Endothelial cell of umbilical vein (primary cell): ENCODE measurements at regions not wholly inside any gene's neighbourhood (a gene's known extent, or its start where the extent isn't known, plus 50 kb on each side); places are given as distances from the start of the nearest gene placed in this dataset.

Experiments used
- BruUV-seq: library from RNA; stranded (reverse); fragments of 400-500 nt; replicated peaks from 2 replicates; lab custom pipeline; 2021; lab: Mats Ljungman, UMichigan
- CTCF ChIA-PET: fragments of 300-600, 350-600 bp; sonication (Branson Sonifier 250); formaldehyde crosslinking; loops from one replicate; lab custom pipeline; 2021; ENCODE audit warnings: antibody characterized with exemption, inconsistent platforms; lab: Charles Lee
- POLR2A ChIA-PET: fragments of 300-600, 350-600 bp; sonication (Branson Sonifier 250); formaldehyde crosslinking; loops from one replicate; lab custom pipeline; 2021; ENCODE audit warnings: antibody characterized with exemption, inconsistent platforms; lab: Charles Lee
- DNase-seq: peaks from one replicate; pipeline ENCODE4 v3.0.0-alpha.2; 2011; ENCODE audit warnings: low read depth, low spot score
- FAIRE-seq: peaks from 2 replicates; lab custom pipeline; 2011; peaks lifted over from hg19 to GRCh38; lab: Jason Lieb, UNC
- H2AFZ ChIP-seq: 2 replicates; pipeline ENCODE4 v1.6.0; 2012; ENCODE audit warnings: low read depth, low read length, control low read depth, inconsistent platforms
- H3K27ac ChIP-seq: 2 replicates; pipeline ENCODE4 v1.5.1; 2011; ENCODE audit warnings: low read depth, mild to moderate bottlenecking, control low read depth, low read length, moderate library complexity; ENCODE audit not compliant: insufficient read depth
- H3K27me3 ChIP-seq, 2 experiments: 2 replicates each; pipeline versions ENCODE4 v1.6.0 to v1.6.1; 2011; ENCODE audit warnings: low read length in 2 of 2, mixed read lengths in 1 of 2; ENCODE audit not compliant: control insufficient read depth in 2 of 2, insufficient read depth in 2 of 2
- H3K36me3 ChIP-seq, 2 experiments: 2 replicates in 1 of 2; 3 replicates in 1 of 2; pipeline ENCODE4 v1.5.1; 2011; ENCODE audit warnings: low read length in 2 of 2, mild to moderate bottlenecking in 1 of 2, moderate library complexity in 1 of 2; ENCODE audit not compliant: control insufficient read depth in 2 of 2, insufficient read depth in 2 of 2; ENCODE audit errors: extremely low read depth in 1 of 2
- H3K4me1 ChIP-seq: 3 replicates; pipeline ENCODE4 v1.5.1; 2011; ENCODE audit warnings: mild to moderate bottlenecking, low read length; ENCODE audit not compliant: control insufficient read depth, insufficient read depth; ENCODE audit errors: extremely low read depth
- H3K4me2 ChIP-seq: 2 replicates; pipeline ENCODE4 v1.6.1; 2011; ENCODE audit warnings: low read length, control low read depth, mixed read lengths; ENCODE audit not compliant: insufficient read depth
- H3K4me3 ChIP-seq, 3 experiments: fragments of 200-600 bp in 1 of 3; sonication (generic), shearing (Covaris generic) in 1 of 3; replicated peaks in 1 of 3; 2 replicates each; pipeline ENCODE4 v1.5.1; 2011 to 2016; ENCODE audit warnings: control low read depth in 3 of 3, low read length in 3 of 3, mild to moderate bottlenecking in 2 of 3, inconsistent platforms in 1 of 3, low read depth in 1 of 3, moderate library complexity in 1 of 3; ENCODE audit not compliant: insufficient read depth in 1 of 3
- H3K79me2 ChIP-seq: 2 replicates; pipeline ENCODE4 v1.6.0; 2012; ENCODE audit warnings: low read length, inconsistent platforms; ENCODE audit not compliant: control insufficient read depth, insufficient read depth
- H3K9ac ChIP-seq: replicated peaks from 2 replicates; pipeline ENCODE3; 2011; ENCODE audit warnings: low read length, control low read depth; ENCODE audit not compliant: insufficient read depth; ENCODE audit errors: extremely low read depth
- H3K9me1 ChIP-seq: replicated peaks from 3 replicates; pipeline ENCODE4 v1.6.0; 2011; ENCODE audit warnings: mild to moderate bottlenecking, low read length; ENCODE audit not compliant: control insufficient read depth, insufficient read depth; ENCODE audit errors: extremely low read depth
- H3K9me3 ChIP-seq: replicated peaks from 2 replicates; pipeline ENCODE4 v1.5.1; 2012; ENCODE audit warnings: low read length, inconsistent platforms; ENCODE audit not compliant: control insufficient read depth, insufficient read depth
- H4K20me1 ChIP-seq: replicated peaks from 2 replicates; pipeline ENCODE3; 2011; ENCODE audit warnings: mild to moderate bottlenecking, low read length; ENCODE audit not compliant: control insufficient read depth, insufficient read depth; ENCODE audit errors: extremely low read depth
- EZH2 ChIP-seq: IDR thresholded peaks from 2 replicates; pipeline ENCODE4 v1.6.1; 2012; ENCODE audit warnings: borderline replicate concordance, low read depth, mild to moderate bottlenecking, moderate library complexity, low read length, inconsistent platforms; ENCODE audit not compliant: severe bottlenecking
- FOS ChIP-seq: IDR thresholded peaks from 2 replicates; pipeline ENCODE4 v1.6.1; 2011; ENCODE audit warnings: mild to moderate bottlenecking, low read length, moderate library complexity, borderline replicate concordance; ENCODE audit not compliant: insufficient read depth
- GATA2 ChIP-seq: IDR thresholded peaks from 2 replicates; pipeline ENCODE4 v1.7.0; 2011; ENCODE audit warnings: low read depth, mild to moderate bottlenecking, moderate library complexity, mixed read lengths, low read length; ENCODE audit not compliant: insufficient read length, insufficient read depth
- JUN ChIP-seq: IDR thresholded peaks from 2 replicates; pipeline ENCODE4 v1.6.1; 2011; ENCODE audit warnings: borderline replicate concordance, low read depth; ENCODE audit not compliant: insufficient read length, insufficient read depth
- MYC ChIP-seq: IDR thresholded peaks from one replicate; pipeline ENCODE4 v1.6.1; 2011; ENCODE audit warnings: mild to moderate bottlenecking, low read depth, low read length
- POLR2A ChIP-seq: IDR thresholded peaks from 2 replicates; pipeline ENCODE4 v1.6.1; 2012; ENCODE audit warnings: low read depth, mild to moderate bottlenecking, control low read depth, low read length
- POLR2AphosphoS5 ChIP-seq: IDR thresholded peaks from 2 replicates; pipeline ENCODE4 v1.6.1; 2012; ENCODE audit warnings: low read depth, mild to moderate bottlenecking, control low read depth, low read length, moderate library complexity; ENCODE audit not compliant: insufficient read depth
- dilution Hi-C: fragments of 300-500 bp; cut with MboI; formaldehyde crosslinking; loops from one replicate; pipeline ENCODE4 v1.15.0; 2019; ENCODE audit warnings: low sequenced_read_pairs; ENCODE audit not compliant: extremely low pct_ligation_motif_present
- intact Hi-C: fragments of 100-400 bp; cut with micrococcal nuclease; formaldehyde crosslinking; loops from one replicate; pipeline ENCODE4 v1.10.0; 2022
- TF ChIP-seq, protein P1 (sequence below): IDR thresholded peaks from 2 replicates; pipeline ENCODE4 v1.6.1; 2011; ENCODE audit not compliant: insufficient read depth, insufficient read length
- TF ChIP-seq, protein P2 (sequence below), 2 donors: IDR thresholded peaks; 1 replicate in 1 of 2; 2 replicates in 1 of 2; pipeline ENCODE4 v1.5.1; 2011; ENCODE audit warnings: low read length in 2 of 2, mild to moderate bottlenecking in 2 of 2, moderate library complexity in 2 of 2, control low read depth in 1 of 2, inconsistent platforms in 1 of 2, low read depth in 1 of 2; ENCODE audit not compliant: insufficient read depth in 1 of 2; ENCODE audit errors: extremely low read depth in 1 of 2

DNA sequence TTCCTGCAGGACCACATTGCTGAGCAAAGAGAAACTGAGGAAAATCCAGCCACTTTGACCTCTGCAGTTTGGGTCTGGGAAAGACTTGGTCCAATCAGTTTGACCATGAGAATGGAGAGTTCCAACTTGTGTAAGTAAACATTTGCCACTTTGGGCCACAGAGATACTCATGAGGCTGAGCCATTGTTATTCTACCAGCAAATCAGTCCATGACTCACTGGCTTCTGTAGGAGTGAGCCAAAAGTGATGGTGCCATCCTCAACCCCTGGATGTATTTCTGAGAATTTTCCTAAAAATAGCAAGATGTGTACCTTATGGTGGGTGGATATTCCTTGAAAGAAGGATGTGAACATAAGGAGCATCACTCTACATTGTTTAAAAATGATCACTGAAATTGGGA is 192.9 kb upstream of the OR4E1 start:
- CTCF ChIA-PET: interaction anchor here (1.4 to 1.6 kb wide), 7 partner anchors 9 to 112 kb away, joined by 3 to 18 read pairs (median 5); no protein-coding TSS in a partner anchor
- no TSS peak for BruUV-seq
- H3K9ac ChIP-seq: no peak overlapping the region
- H2AFZ ChIP-seq: peak overlapping the region; percentile 31
- H3K9me1 ChIP-seq: no peaks in the 10 kb centered on the region
- H3K4me1 ChIP-seq: peaks cover 27% of the 10 kb centered on the region
- H3K36me3 ChIP-seq: no peaks in the 10 kb centered on the region
- H3K27me3 ChIP-seq: no peaks in the 10 kb centered on the region
- POLR2A ChIA-PET: no interaction called here
- H4K20me1 ChIP-seq: no peaks in the 10 kb centered on the region
- H3K4me2 ChIP-seq: peak overlapping the region; percentile 42
- H3K79me2 ChIP-seq: no peaks in the 10 kb centered on the region
- intact Hi-C loops: no loop called here
- no peaks in the 10 kb centered on the region for H3K9me3 ChIP-seq
- dilution Hi-C loops: no loop called here
- TF ChIP-seq JUN: peak; percentile 31
- peak; percentile 88 for TF ChIP-seq FOS
- no peak for TF ChIP-seq POLR2A
- TF ChIP-seq, protein P1, sequence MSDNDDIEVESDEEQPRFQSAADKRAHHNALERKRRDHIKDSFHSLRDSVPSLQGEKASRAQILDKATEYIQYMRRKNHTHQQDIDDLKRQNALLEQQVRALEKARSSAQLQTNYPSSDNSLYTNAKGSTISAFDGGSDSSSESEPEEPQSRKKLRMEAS: no peak
- no peak for TF ChIP-seq POLR2AphosphoS5
- TF ChIP-seq, protein P2, sequence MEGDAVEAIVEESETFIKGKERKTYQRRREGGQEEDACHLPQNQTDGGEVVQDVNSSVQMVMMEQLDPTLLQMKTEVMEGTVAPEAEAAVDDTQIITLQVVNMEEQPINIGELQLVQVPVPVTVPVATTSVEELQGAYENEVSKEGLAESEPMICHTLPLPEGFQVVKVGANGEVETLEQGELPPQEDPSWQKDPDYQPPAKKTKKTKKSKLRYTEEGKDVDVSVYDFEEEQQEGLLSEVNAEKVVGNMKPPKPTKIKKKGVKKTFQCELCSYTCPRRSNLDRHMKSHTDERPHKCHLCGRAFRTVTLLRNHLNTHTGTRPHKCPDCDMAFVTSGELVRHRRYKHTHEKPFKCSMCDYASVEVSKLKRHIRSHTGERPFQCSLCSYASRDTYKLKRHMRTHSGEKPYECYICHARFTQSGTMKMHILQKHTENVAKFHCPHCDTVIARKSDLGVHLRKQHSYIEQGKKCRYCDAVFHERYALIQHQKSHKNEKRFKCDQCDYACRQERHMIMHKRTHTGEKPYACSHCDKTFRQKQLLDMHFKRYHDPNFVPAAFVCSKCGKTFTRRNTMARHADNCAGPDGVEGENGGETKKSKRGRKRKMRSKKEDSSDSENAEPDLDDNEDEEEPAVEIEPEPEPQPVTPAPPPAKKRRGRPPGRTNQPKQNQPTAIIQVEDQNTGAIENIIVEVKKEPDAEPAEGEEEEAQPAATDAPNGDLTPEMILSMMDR (IDR thresholded peaks at IDR 0.05; ENCODE audit: extremely low read depth in 1 of 2, insufficient read depth in 1 of 2, low read depth in 1 of 2, low read length in 2 of 2): no peak
- no peak for TF ChIP-seq GATA2
- no peak for TF ChIP-seq MYC
- no peak for TF ChIP-seq EZH2
- DNase-seq: peak; percentile 52
- FAIRE-seq: peak; percentile 70
- H3K27ac ChIP-seq: peak overlapping the region; percentile 82
- H3K4me3 ChIP-seq: no peak overlapping the region
